Activated T-helper 1 cell treated with anti-CD3 and anti-CD28 coated beads, Interleukin-12 subunit alpha, Interleukin-12 subunit beta, Interleukin-2, Interleukin-4 antibody, amounts not matched to agents 30 ng/mL and 10 ng/mL and 1 ng/mL, durations not matched to agents 14 hours and 24 hours and 36 hours (primary cell): ENCODE measurements at regions not wholly inside any gene's neighbourhood (a gene's known extent, or its start where the extent isn't known, plus 50 kb on each side); places are given as distances from the start of the nearest gene placed in this dataset.
"Not testable (repeated sequence)": the region's sequence is repeated elsewhere in the genome, so short reads cannot be mapped to it uniquely, and the experiment has no call there.

Experiments used
- DNase-seq: peaks from one replicate; pipeline ENCODE4 v3.0.0; 2021; ENCODE audit warnings: low spot score
- H3K27ac Mint-ChIP-seq: one replicate; pipeline ENCODE4 v1.8.0; 2021; ENCODE audit warnings: mild to moderate bottlenecking, mixed read lengths
- H3K27me3 Mint-ChIP-seq: one replicate; pipeline ENCODE4 v1.8.0; 2022; ENCODE audit warnings: mild to moderate bottlenecking, moderate library complexity, mixed read lengths; ENCODE audit not compliant: insufficient read depth
- H3K36me3 Mint-ChIP-seq: one replicate; pipeline ENCODE4 v1.8.0; 2021; ENCODE audit warnings: low read depth, mixed read lengths
- H3K4me1 Mint-ChIP-seq: one replicate; pipeline ENCODE4 v1.8.0; 2021; ENCODE audit warnings: low read depth, mixed read lengths
- H3K4me3 Mint-ChIP-seq: one replicate; pipeline ENCODE4 v1.8.0; 2021; ENCODE audit warnings: mild to moderate bottlenecking, moderate library complexity, mixed read lengths
- H3K9me3 Mint-ChIP-seq: one replicate; pipeline ENCODE4 v1.8.0; 2021; ENCODE audit warnings: mixed read lengths
- intact Hi-C: fragments of 100-400 bp; cut with micrococcal nuclease; formaldehyde crosslinking; loops from one replicate; pipeline ENCODE4 v1.15.1; 2024

- Mint-ChIP-seq H3K9me3 (no peaks in the 10 kb centered on the region), H3K4me1 (peaks cover 15% of the 10 kb centered on the region), H3K4me3 (peak overlapping the region; percentile 25), H3K36me3 (peaks cover 3% of the 10 kb centered on the region), H3K27me3 (peaks cover 35% of the 10 kb centered on the region), H3K27ac (peak overlapping the region; percentile 73)
- peak; percentile 22 for DNase-seq
- intact Hi-C loops = loop anchor here (1.0 to 10.0 kb wide), 2 partner anchors 29 to 107 kb away; no protein-coding TSS in a partner anchor
Measured at GRCh38 chr1:161427733-161428516, 60.2 kb upstream of the CFAP126 start.

- peaks cover 18% of the 10 kb centered on the region for H3K4me1 Mint-ChIP-seq
- not testable (repeated sequence) for H3K4me3 Mint-ChIP-seq, H3K27ac Mint-ChIP-seq, H3K9me3 Mint-ChIP-seq, DNase-seq, H3K36me3 Mint-ChIP-seq
- H3K27me3 Mint-ChIP-seq = peaks cover 11% of the 10 kb centered on the region
- intact Hi-C loops = loop anchor here (10.0 kb wide), 1 partner anchor 112 kb away; no protein-coding TSS in a partner anchor
Measured at GRCh38 chr1:161422914-161423313, 55.2 kb upstream of the CFAP126 start.

GRCh38 chr1:161421456-161421855, 53.8 kb upstream of the CFAP126 start:
- H3K9me3 Mint-ChIP-seq = no peaks in the 10 kb centered on the region
- peak overlapping the region; percentile 71 for H3K4me3 Mint-ChIP-seq
- peaks cover 7% of the 10 kb centered on the region for H3K27me3 Mint-ChIP-seq
- H3K27ac Mint-ChIP-seq = peak overlapping the region; percentile 93
- DNase-seq = no peak
- peaks cover 6% of the 10 kb centered on the region for H3K36me3 Mint-ChIP-seq
- peaks cover 6% of the 10 kb centered on the region for H3K4me1 Mint-ChIP-seq
- intact Hi-C loops = loop anchor here (1.0 to 10.0 kb wide), 2 partner anchors 22 to 113 kb away; no protein-coding TSS in a partner anchor

- Mint-ChIP-seq H3K4me1 (peaks cover 6% of the 10 kb centered on the region), H3K27me3 (peaks cover 7% of the 10 kb centered on the region), H3K27ac (no peak overlapping the region), H3K9me3 (no peaks in the 10 kb centered on the region), H3K36me3 (peaks cover 6% of the 10 kb centered on the region), H3K4me3 (no peak overlapping the region)
- intact Hi-C loops = loop anchor here (1.0 to 10.0 kb wide), 2 partner anchors 22 to 114 kb away; no protein-coding TSS in a partner anchor
- no peak for DNase-seq
Measured at GRCh38 chr1:161420763-161421455, 53.2 kb upstream of the CFAP126 start.

- H3K4me3 Mint-ChIP-seq, DNase-seq, H3K9me3 Mint-ChIP-seq, H3K4me1 Mint-ChIP-seq, H3K27me3 Mint-ChIP-seq, H3K36me3 Mint-ChIP-seq, intact Hi-C loops, H3K27ac Mint-ChIP-seq: not testable (repeated sequence)
Measured at GRCh38 chr1:161417536-161417935, 49.9 kb upstream of the CFAP126 start.
